ENCODE measurements at regions not wholly inside any gene's neighbourhood (a gene's known extent, or its start where the extent isn't known, plus 50 kb on each side); places are given as distances from the start of the nearest gene placed in this dataset.

- no peak for TF ChIP-seq EP300 (IDR thresholded peaks at IDR 0.05; ENCODE audit: borderline replicate concordance in 1 of 2, low read depth in 2 of 2, low read length in 2 of 2)
Measured at GRCh38 chr4:12472087-12472486, 1012.1 kb downstream of the RAB28 start (continued).
